ENCODE measurements at regions not wholly inside any gene's neighbourhood (a gene's known extent, or its start where the extent isn't known, plus 50 kb on each side); places are given as distances from the start of the nearest gene placed in this dataset.

GRCh38 chr14:26395726-26396125 lies 202.1 kb downstream of the NOVA1 start:
- no peak for DNase-seq

GRCh38 chr14:26394150-26394810 lies 203.6 kb downstream of the NOVA1 start:
- no peak for DNase-seq

- DNase-seq = no peak
Measured at GRCh38 chr14:26392498-26392897, 205.3 kb downstream of the NOVA1 start.

GRCh38 chr14:26389646-26390508 lies 208.0 kb downstream of the NOVA1 start:
- no peak for DNase-seq

- DNase-seq = no peak
Measured at GRCh38 chr14:26385310-26385709, 212.5 kb downstream of the NOVA1 start.

- DNase-seq = no peak
Measured at GRCh38 chr14:26382901-26383685, 214.7 kb downstream of the NOVA1 start.

GRCh38 chr14:26381405-26381804 lies 216.4 kb downstream of the NOVA1 start:
- no peak for DNase-seq

- no peak for DNase-seq
Measured at GRCh38 chr14:26380637-26381036, 217.2 kb downstream of the NOVA1 start.

- DNase-seq = no peak
Measured at GRCh38 chr14:26379951-26380350, 217.9 kb downstream of the NOVA1 start.

- no peak for DNase-seq
Measured at GRCh38 chr14:26377150-26377549, 220.7 kb downstream of the NOVA1 start.

GRCh38 chr14:26370115-26370514 lies 227.7 kb downstream of the NOVA1 start:
- no peak for DNase-seq

- DNase-seq = no peak
Measured at GRCh38 chr14:26363689-26364088, 234.1 kb downstream of the NOVA1 start.

GRCh38 chr14:26344596-26344995 lies 253.2 kb downstream of the NOVA1 start:
- no peak for DNase-seq

- no peak for DNase-seq
Measured at GRCh38 chr14:26339381-26339780, 258.5 kb downstream of the NOVA1 start.

- DNase-seq = no peak
Measured at GRCh38 chr14:26338231-26338630, 259.6 kb downstream of the NOVA1 start.

- DNase-seq = no peak
Measured at GRCh38 chr14:26334288-26334687, 263.5 kb downstream of the NOVA1 start.

GRCh38 chr14:26332966-26333365 lies 264.9 kb downstream of the NOVA1 start:
- DNase-seq = no peak

GRCh38 chr14:26330982-26331381 lies 266.9 kb downstream of the NOVA1 start:
- DNase-seq = no peak

GRCh38 chr14:26328791-26329190 lies 269.0 kb downstream of the NOVA1 start:
- no peak for DNase-seq

GRCh38 chr14:26323869-26324268 lies 274.0 kb downstream of the NOVA1 start:
- DNase-seq = no peak

- no peak for DNase-seq
Measured at GRCh38 chr14:26320886-26321285, 276.9 kb downstream of the NOVA1 start.

GRCh38 chr14:26319139-26319864 lies 278.5 kb downstream of the NOVA1 start:
- no peak for DNase-seq

GRCh38 chr14:26304056-26304455 lies 293.8 kb downstream of the NOVA1 start:
- DNase-seq = no peak

Measured in activated T-cell treated with anti-CD3 and anti-CD28 coated beads, Interleukin-2, amount 50 U/mL, for 48 hours (primary cell).